ENCODE measurements at regions not wholly inside any gene's neighbourhood (a gene's known extent, or its start where the extent isn't known, plus 50 kb on each side); places are given as distances from the start of the nearest gene placed in this dataset.

DNA sequence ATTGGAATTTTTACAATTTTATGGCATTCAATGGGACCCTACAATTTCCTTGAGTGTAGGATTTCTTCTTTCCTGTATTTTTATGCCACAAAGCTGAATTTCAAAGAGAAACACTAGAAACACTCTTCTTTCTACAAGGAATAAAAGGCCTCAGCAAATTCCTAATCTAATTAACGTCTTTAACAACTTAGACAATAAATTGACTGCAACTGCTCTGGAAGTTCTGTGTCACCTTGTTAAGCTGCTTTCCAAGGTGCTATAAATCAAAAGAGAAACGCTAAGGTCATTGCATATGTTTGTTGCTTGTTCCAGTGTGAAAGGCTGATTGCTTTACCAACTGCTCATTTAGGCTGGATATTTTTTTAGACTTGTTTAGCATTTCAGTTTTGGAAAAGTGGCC, 182.2 kb downstream of the POLR1F start (continued):
- TF ChIP-seq EGR1 (IDR thresholded peaks at IDR 0.05; ENCODE audit: borderline replicate concordance, low read depth, low read length) (no peak), ASH2L (IDR thresholded peaks at IDR 0.05; ENCODE audit: low read length) (no peak), POLR2A (IDR thresholded peaks at IDR 0.05; ENCODE audit: control extremely low read depth in 1 of 2, low read depth in 2 of 2, low read length in 2 of 2) (no peak)

All from H1 (cell line).